DMS114 treated with DMSO at 0.1 percent for 48 hours (cell line): ENCODE measurements at regions not wholly inside any gene's neighbourhood (a gene's known extent, or its start where the extent isn't known, plus 50 kb on each side); places are given as distances from the start of the nearest gene placed in this dataset.

ENCODE experiments used
- DNase-seq: peaks from one replicate; lab custom pipeline; 2025; ENCODE audit not compliant: unreplicated experiment; lab: John Stamatoyannopoulos, UW

DNA sequence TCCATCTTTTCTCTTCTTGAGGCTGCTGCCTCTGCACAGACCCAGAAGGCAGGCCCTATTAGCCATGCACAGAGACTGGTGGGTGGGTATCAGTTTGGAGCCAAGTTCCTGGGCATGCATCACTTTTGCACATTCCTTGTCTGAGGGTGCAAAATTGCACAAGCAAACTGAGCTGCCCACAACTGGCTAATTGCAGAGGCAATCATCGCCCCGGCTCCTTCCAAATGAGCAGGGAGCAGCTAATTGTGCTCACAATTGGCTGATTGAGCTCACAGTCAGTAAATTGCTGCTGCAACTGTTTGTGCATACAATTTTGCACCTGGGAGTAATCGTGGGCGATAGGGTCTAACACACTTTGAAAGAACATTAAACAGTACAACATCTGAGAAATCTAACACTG lies 511.4 kb downstream of the DHX35 start:
- DNase-seq: no peak

DNA sequence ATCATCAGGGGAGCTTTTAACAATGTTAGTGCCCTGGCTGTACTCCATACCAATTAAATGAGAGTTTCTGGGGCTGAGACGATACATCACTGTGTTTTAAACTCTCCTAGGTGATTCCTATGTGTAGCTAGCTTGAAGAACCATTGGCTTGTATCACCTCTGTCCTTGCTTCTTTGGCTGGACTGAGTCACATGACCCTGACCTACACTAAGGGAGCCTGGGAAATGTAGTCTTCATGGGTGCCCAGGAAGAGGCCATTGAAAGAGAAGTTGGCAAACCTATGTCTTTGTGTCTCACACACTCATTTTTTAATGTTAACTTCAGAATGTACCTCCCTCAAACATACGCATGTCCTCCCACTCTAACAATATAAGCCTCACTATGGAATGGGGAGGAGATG lies 506.6 kb downstream of the DHX35 start:
- DNase-seq: no peak

DNA sequence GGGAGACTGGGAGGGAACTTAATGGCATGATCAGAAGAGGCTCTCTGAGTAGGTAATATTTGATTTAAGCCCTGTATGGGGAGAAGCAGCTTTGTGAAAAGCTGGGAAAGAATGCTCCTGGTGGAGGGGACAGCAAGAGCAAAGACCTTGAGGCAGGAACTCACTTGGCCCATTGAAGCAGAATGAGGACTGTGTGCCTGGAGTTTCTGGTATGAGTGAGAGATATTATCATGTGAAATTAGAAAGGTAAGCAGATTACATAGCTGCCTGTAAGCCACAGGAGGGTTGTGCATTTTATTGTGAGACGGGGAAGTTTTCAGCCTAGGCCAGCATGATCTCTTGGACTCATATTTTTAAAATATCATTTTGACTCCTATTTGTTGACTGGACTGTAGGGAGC lies 502.1 kb downstream of the DHX35 start:
- no peak for DNase-seq

DNA sequence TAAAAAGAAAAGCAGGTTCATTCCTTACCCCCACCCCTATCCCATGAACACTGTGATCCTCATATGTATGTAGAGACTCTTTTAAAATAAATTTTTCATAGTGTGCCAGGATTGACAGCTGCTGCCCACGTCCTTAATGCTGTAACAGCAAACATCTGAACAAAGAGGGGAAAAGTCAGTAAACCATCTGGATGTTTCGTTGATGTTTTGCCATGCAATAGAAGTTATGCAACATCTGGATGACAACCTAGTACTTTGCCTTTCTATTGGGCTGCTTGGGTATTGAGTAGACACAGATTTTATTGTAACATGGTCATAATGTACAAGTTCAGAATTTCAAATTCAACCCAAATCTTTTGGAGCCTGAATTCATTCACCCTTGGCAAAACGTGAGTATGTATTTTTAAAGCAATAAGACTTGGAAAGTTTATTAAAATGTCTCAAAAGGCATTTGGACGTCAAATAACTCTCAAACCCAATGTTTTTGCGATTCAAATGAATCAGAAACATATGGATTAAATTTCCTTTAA lies 500.3 kb downstream of the DHX35 start:
- DNase-seq: no peak

DNA sequence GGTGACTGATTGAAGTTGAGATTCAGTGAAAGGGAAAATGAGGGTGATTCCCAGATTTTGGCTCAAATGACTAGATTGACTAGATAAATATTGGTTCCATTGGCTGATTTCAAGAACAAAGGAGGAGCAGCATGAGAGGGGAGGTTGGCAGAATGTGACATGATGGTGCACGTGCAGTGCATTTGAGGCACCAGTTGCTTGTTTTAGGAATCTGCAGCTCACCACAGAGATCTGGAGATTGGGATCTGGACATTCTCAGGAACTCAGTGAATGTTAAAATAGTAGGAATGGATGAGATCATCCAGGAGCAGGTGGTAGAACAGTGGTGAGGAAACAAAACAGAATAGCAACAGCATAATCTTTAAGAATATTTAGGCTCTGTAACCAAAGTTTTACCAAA lies 496.3 kb downstream of the DHX35 start:
- no peak for DNase-seq

DNA sequence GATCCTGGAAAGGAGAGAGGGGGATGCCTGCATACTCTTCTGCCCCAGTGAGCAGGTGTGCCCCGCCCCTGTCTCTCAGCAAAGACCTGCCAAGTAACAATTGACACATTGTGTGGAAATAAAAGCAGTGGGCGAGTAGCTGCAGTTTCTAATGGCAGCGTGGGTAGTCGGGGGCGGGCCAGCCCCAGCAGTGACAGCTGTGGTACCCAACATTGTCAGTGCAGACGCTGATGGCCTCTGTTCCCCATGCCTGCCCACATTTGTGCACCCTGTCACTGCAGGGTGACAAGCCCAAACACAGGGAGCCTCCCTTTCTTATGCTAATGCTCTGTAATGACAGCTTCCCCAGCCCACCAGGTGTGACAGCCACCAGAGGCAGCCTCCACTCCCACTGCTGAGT lies 491.7 kb downstream of the DHX35 start:
- no peak for DNase-seq

DNA sequence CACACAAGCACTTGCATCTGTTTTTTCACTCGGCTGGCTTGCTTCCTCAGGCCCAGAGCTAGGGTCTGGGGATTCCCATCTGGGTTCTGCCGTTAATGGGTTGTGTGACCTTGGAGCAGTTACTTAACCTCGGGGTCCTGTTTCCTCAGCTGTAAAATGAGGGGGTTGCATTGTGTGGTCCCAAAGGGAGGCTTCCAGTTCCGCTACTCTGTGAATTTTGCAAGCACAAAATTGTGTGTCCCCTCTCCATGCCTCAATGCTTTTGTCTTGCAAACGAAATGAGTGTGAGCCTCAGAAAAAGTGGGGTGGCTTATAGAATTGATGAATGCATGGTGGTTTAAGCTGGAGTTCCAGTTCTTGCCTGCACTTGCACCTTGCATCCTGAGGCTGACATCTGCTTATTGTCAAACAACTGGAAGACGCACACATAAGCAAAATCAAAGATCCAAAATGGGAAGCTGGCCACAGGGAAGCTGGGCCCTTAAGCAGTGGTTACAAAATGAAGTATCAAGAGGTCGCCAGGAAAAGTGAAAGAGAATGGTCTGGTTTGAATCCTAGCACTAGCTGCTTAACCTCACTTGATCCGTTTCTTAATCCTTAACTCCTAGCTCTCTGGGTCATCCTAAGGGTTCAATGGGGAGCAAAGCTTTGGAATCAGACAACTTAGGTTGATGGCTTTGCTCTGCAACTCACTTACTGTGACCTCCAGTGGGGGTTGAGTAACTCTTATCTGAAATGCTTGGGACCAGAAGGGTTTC lies 490.6 kb downstream of the DHX35 start:
- no peak for DNase-seq

DNA sequence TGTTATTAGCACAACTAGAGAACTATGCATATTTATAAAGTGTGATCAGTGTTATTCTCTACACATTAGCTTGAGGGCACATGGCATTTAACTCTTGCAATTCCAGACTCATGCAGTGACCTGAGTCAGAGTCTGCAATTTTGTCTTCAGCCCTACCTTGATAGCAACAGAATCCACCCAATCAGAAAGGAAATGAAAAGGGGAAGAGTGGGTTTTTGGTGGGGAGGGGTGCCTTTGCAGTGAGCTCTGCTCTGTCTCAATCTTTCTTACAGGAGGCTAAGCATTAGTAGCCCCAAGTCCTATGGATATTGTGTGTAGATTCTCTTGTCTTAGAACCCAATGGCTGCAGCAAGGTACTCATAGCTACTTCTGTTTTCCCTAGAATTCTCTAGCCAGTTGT lies 489.2 kb downstream of the DHX35 start:
- DNase-seq: no peak

DNA sequence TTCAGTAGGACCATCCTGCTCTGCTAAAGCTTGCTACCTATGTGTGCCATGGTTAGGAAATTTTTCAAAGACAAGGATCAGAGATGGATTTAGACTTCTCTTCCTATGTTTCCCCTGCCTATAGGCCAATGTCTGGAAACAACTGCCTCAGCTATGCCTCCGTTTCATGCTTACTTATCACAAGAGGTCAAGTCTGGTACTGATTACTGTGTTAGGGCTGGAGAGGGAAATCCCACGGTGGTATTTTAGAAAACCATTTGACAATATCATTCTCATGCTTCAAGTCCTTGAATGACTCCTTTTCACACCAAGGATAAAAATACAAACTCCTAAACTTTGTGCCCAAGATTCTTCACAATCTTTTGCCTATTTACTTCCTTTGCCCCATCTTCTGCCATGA lies 484.3 kb downstream of the DHX35 start:
- DNase-seq: no peak

DNA sequence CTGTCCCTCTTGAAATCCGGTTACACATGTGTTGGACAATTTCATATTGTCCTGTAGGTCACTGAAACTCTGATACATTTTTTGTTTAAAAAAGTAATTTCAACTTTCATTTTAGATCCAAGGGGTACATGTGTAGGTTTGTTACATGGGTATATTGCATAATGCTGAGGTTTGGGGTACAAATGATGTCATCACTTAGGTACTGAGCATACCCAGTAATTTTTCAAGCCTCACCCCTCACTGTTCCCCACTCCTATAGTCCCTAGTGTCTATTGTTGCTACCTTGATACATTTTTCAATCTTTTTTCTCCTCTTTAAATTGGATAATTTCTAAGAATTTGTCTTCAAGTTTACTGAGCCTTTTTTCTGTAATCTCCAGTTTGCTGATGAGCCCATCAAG lies 483.0 kb downstream of the DHX35 start:
- DNase-seq: no peak

DNA sequence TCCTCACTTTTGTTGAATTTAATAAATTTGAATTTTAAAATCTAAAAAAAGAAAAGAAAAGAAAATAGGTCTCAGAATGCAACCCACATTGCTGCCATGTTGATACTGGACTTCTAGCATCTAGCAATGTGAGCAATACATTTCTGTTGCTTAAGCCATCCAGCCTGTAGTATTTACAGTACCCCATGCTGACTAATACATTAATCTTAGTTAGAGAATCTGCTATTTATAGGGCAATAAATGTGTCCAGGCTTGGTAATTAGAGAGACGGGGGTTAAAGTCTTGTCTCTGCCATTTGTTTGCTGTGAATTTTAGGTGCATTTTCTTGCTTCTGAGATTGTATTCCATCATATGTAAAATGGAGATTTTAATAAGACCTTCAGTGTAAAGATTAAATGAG lies 471.3 kb downstream of the DHX35 start:
- no peak for DNase-seq

DNA sequence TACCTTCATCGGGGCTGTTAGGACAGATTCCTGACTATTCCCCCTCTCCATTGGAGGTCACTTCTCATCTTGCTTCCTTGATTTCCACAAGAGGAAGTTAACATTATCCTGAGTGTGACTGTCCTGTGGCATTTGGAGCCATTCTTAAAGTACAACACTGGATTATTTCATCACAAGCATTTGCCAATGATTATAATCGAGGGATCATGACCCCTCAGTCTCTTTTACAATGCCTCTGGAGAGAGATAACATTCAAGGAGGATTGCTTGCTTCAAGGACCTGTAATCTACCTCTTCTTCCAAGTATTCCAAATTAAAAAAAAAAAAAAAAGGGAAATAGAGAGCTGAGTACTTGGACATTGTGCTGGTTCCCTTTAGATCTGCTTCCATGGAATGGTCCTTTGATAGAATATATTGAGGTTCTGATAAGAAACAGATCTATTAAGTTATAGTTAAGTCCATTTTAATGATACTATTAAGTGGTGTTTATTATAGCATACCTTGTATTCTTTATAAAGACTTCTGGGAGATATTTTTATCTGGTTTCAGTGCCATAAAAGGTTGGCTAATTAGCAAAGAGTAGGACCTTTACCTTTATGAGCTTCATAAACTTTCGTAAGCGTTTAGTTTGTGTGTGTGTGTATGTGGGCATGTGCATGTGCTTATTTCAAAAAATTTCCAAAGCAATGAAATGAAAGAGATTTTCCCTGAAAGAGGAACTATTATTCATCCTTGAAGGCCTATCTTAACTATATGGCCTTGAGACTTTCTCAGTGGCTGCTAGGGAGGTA lies 469.1 kb downstream of the DHX35 start:
- DNase-seq: no peak

DNA sequence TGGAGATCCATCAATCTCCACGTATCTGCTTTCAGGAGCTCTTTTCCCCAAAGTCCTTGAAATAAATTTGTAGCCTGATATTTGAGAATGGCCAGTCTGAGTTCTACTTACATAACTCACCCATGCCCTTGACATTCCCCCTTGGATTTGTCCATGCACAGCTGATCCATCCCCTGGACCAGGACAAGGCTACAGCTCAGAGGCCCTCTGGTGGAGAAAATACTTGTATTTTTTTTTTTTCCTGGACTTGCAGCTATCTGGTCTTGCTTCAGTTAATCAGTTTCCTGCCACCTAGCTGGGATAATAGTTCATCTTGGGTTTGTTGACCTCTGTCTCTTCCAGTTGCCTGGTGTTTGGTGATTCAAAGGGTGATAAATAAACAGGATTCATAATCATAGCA lies 467.6 kb downstream of the DHX35 start:
- DNase-seq: peak; percentile 13

DNA sequence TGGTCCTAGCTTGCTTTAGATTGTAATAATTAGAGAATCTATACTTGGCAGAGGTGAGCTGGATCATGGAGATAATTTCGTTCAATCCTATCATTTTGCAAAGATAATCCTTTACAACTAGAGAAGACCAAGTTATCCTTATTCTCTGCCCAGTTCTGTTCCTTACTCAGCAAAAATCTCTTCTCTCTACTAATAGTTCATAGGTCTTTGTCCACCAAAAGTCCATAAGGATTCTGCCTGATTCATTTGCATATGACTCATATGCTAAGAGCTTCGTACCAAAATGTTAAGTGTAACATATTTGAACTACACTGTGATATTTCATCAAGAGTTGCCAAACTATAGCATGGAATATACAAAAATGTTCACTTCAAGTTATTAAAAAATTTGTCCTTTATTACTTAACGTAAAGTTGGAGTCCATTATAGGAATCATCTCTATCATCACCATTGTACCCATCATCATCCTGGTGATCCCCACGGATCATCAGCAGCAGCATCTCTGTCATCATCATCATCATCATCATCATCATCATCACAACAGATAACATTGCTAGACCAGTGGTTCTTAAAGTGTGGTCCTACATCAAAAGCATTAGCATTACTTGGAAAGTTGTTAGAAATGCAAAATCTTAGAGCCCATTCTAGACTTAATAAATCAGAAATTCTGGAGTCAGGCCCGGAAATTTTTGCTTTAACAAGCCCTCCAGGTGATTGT lies 463.0 kb downstream of the DHX35 start:
- DNase-seq: no peak

DNA sequence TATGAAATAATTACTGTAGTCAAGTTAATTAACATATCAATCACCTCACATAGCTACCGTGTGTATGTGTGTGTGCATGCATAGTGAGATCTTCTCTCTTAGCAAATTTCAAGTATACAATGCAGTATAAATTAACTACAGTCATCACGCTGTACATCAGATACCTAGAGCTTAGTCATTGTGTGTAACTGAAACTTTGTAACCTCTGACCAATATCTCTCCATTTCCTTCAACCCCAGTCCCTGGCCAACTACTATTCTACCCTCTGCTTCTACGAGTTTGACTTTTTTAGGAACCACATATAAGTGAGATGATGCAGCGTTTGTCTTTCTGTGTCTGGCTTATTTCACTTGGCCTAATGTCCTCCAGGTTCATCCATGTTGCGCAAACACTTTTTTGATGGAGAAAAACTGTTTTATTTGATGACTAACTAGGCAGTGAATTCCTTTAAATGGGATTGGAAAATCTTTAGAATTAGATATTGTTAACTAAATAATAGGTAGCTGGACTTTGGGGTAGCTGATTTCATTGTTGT lies 459.5 kb downstream of the DHX35 start:
- DNase-seq: no peak

DNA sequence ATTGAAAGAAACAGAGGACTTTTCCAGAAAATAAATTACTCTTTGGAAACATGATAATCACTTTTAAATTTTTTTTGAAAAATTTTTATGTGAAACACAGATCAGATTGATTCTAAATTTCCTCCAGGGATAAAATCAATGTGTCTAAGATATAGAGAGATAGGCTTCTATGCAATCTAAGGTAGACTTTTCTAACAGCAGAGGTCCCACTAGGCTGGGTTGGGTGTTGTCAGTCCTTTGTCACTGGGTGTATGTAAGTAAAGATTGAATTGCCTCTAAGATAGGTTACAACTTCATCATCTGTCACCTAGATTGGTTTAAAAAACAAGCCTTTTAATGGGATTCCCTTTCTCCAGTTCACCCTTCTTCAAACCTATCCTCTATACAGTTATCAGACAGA lies 449.9 kb downstream of the DHX35 start:
- DNase-seq: no peak

DNA sequence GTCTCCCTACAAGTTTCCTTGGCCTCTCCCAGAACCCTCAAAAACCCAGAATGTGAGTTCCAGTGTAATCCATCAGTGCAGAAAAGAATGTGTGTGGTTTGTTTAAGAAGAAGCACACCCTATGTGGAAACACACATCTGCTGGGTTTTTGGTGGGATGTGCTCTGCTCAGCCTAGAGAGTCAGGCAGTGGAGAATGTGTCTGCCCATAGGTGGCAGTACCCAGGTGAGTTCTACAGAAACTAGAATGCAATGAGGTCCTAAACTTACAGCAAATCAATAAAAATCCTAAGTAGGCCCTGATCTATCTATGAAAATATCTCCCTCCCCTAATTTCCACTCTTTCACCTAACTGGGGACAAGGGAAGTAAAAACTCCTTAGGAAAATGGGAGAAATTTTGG lies 437.3 kb downstream of the DHX35 start:
- no peak for DNase-seq

DNA sequence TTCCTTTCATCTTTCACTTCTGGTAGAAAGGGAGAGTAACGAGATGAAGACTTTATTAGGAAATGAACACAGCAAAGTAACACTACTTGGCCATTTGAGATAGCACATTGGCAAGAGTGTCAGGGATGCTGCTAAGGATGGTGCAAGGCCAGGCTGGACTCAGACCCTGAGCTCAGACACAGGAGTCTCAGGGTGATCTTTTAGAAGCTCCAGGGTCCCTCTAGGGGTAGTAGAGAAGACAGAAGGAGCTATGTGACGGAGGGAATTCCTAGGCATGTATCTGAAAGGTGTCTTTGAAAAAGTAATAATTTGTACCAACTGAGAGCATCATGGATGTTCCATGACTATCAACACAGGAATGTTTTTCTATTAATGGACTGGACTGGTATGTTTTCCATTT lies 436.5 kb downstream of the DHX35 start:
- DNase-seq: no peak

DNA sequence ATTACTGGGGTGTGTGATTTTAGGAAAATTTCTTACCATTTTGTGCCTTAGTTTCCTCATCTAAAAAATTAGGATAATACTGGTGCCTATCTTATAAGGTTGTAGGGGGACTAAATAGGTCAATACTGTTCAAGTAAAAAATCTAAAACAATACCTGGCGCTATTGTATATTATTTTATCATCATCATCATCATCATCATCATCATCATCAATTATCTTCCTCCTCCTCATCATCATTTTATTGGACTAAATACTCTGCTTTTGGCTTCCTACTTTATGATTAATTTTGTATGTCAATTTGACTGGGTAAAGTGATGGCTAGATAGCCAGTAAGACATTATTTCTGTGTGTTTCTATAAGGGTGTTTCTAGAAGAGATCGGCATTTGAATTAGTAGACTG lies 435.5 kb downstream of the DHX35 start:
- no peak for DNase-seq

DNA sequence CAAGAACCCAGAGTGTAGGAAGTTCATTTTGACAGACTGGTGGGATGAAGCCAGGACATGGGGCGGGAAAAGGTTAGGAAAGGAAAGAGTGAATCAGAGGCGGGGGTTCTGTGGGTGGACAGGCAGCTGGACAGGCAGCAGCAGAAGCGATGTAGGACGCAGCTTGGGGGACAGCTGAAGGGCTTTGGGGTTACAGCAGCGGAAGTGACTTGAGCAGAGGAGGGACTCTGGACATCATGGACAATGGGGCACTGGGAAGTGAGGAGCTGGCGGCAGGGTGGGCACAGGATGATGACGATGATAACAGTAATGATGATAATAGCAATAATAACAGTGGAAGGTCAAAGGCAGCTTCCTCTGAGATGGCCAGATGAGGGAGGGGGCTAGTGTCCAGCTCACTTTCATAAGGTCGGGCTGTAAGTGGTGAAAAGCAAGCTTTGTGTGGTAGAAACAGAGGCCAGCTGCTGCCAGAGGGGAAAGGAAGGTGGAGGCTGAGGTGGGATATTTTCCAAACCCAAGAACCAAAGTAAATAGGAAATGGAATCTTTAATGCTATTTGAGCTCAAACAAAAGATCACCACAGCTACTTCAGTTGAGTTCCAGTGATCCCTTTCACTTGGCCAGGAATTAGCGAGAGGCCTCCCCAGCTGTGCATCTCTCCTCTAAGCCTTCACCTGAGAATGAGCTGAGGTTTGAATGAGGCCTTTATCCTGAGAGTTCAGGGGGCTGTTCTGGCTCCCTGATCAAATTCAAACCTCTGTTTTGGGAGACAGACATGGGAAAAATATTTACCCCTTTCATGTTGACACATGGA lies 433.5 kb downstream of the DHX35 start:
- no peak for DNase-seq

DNA sequence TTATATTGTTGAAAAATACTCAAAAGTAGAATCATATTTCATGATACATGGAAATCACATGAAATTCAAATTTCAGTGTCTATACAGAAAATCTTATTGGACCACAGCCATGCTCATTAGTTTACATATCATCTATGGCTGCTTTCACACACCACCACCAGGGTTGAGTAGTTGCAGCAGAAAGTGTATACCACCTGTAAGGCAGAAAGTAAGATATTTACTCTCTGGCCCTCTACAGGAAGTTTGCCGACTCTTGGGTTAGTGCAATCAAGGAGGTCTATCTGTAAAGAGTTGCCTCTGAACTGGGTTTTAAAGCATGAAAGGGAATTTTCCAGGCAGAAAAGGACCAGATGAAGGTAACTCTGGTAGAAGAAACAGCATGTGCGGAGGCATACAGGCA lies 432.3 kb downstream of the DHX35 start:
- DNase-seq: no peak
